ENCODE measurements at regions not wholly inside any gene's neighbourhood (a gene's known extent, or its start where the extent isn't known, plus 50 kb on each side); places are given as distances from the start of the nearest gene placed in this dataset.
"Not testable (repeated sequence)": the region's sequence is repeated elsewhere in the genome, so short reads cannot be mapped to it uniquely, and the experiment has no call there.

DNA sequence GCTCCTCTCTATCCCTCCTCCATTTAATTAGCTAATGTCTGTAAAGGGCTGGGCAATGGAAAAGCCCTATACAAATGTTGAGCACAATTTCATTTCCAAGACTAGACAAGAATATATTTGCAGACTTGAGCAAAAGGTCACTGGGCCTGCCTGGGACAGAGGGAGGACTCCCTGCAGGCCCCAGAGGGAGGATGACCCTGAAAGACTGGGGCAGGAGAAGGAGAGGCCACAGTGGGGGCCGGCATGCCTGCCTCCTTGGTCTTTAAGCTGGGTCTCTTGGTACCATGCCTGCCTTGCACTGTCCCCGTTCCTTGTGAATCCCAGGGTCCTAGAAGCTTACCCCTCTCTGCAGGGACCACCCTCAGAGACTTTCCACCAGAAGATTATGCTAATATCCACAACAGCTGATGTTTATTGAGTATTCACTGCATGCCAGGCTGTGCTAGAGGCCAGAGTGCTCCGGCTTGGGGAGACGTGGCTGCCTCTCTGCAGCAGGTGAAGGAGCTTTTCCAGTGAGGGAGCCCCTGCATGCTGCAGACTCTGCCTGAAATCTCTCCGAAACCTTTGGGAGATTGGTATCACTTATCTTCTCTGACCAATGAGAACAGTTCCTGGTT is 72.7 kb upstream of the HSPA9 start:
- DNase-seq (ENCODE audit: low read depth in 3 of 3) = no peak

DNA sequence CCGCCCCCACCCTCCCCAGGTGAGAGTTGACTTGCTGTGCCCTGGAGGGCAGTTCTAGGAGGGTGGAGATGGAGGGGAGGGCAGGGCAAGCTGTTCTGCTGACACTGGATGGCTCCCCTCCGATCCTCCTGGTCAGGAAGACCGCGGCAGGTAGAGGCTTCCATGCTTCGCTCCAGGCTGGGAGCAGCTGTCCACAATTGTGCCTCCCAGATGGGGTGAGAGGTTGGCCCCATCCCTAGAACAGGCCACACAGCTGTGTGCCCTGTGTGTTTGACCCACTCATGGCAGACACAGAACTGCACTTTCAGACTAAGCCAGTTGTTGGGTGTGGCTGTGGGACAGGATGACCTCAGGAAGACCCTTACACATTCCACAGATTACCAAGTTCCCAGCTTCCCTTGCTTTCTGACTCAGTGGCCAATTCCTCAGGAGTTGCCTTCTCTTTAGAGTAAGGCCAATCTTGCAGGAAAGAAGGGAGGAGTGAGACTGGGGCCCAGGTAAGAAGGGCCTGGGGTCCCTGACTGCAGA is 72.1 kb upstream of the HSPA9 start:
- DNase-seq (ENCODE audit: low read depth in 3 of 3) = no peak

GRCh38 chr5:138646671-138647070 is 71.5 kb upstream of the HSPA9 start:
- DNase-seq (ENCODE audit: low read depth in 3 of 3) = no peak

GRCh38 chr5:138645778-138646575 is 70.8 kb upstream of the HSPA9 start:
- DNase-seq (ENCODE audit: low read depth in 3 of 3) = no peak

DNA sequence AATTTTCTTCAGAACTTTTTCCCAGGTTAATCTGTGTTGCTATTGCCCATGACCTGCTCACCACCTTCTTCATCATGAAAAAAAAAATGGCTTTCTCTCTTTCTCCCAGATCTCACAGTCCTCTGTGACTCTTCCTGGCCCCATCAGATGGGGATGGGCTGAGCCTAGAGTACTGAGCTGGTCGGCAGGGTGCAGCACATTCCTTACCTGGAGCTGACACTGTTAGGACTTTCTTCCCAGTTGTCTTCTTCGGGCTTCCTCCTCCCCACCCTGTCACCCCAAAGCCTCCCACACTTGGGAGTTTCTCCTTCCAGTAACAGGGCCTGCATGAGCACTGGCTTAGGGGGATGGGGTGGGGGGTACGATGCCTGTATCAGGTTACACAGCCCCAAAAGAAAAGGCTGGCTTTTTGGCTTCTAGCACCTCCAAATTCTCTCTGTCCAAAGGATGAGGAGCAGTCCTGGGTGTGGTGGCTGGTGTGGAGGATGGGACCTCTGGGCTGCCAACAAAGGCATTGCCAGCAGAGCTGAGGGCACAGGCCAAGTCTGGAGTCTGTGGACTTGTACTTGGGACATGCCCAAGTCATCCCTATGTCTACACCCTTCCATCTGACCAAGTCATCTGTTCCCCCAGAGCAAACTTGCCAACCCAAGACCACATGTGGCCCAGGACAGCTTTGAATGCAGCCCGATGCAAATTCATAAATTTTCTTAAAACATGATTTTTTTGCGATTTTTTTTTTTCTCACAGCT is 68.0 kb upstream of the HSPA9 start:
- DNase-seq (ENCODE audit: low read depth in 3 of 3) = no peak

DNA sequence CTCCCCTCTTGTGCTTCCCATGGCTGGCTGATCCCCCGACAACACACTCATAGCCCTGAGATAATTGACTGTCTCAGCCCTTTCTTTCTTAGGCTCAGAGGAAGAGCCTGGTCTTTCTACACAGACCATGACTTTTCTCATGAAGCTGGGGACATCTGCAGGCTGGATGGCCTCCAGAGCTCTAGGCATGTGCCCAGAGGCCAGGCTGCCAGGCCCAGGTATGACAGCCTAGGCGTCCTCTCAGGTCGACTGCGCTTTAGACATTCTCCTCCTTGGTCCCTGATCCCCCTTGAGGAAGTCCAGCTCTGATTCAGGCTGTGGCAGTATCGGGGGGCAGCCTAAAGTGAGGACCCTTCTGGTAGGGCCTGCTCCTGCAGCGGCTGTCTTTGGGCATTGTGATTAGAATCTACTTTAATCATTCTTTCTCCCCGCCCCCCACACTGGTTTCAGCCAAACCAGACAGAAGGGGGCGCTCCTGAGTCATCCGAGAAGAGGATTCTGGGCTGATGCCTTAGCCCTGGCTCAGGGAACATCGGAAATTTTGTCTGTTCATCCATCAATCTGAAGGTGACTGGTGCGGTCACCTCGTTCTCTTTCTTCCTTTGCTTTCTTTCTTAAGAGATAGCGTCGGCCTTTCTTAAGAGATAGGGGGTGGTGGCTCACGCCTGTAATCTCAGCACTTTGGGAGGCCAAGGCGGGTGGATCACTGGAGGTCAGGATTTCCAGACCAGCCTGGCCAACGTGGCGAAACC is 66.5 kb upstream of the HSPA9 start:
- peak; percentile 66 to 84 (median 83) for DNase-seq (ENCODE audit: low read depth in 3 of 3)

DNA sequence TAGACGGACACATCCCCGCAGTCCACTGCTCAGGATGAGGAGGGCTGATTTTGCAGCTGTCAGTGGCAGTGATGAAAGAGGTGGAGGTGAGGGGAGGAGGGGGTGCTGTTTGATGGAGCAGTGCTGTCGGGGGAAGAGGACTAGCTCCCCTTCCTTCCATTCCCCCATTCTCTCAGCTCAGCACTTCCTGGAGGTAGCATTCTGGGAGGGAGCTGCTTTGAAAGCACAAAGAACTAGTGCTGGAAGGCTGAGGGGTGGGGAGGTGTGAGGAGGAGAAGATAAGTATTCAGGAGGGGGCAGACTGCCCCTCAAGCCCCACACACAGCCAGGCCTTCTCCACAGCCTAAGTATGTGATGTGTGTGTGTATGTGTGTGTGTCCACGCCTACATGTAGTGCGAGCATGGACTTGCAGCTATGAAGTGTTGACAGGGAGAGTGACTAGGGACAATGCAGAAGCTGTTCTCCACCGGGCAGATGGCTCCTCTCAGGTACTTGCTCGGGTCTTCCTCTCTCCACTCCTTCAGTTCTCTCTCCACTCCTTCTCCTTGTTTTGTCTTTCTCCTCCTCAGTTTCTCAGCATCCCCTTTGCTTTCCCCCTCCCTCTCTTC is 65.5 kb upstream of the HSPA9 start:
- DNase-seq (ENCODE audit: low read depth in 3 of 3) = no peak

DNA sequence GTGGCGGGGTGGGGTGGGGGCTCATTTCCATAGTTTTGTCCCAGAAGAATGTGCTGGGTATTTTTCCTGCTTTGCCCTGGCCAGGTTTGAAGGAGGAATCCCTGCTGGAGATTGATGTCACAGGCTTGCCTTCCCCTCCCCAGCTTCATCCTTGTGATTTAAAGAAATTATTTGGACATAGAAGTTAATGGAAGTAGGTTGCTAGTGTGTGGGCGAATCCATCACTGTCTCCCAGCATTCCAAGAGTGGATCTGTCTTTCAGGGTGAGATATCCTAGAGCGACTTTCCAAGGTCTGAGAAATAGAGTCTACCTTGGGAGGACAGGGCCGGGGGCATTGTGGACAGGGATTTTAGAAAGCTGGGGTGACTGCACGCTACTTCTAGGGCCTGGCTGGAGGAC is 64.9 kb upstream of the HSPA9 start:
- DNase-seq (ENCODE audit: low read depth in 3 of 3) = no peak

DNA sequence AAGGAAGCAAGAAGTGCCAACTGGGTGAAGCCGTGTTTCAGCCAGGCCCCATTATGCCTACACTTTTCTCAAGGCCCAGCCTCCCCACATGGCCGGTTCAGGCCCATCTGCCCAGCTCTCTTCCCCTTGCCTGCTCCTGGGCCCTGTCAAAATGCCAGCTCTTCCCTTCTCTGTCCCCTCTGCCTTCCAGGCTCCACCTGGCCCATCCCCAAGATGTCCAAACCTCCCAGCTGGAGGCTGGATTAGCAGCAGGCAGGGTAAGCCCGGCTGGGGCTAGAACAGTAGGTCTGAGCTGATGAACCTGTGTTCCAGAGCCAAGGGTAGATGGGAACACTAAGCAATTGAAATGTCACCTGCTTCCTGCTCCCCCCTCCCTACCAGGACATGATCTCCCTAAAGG is 64.1 kb upstream of the HSPA9 start:
- no peak for DNase-seq (ENCODE audit: low read depth in 3 of 3)

DNA sequence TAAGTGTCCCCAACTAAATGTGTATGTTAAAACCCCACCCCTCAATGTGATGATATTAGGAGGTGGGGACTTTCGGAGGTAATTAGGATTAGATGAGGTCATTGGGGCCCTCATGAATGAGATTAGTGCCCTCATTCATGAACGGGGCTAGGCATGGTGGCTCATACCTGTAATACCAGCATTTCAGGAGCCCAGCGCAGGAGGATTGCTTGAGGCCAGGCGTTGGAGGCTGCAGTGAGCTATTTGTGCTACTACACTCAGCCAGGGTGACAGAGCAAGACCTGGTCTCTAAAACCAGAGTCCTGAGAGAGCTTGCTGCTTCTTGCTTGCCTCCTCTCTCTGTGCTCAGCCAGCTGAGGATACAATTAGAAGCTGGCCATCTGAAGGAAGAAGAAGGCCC is 62.1 kb upstream of the HSPA9 start:
- no peak for DNase-seq (ENCODE audit: low read depth in 3 of 3)

GRCh38 chr5:138636398-138636944 is 61.3 kb upstream of the HSPA9 start:
- DNase-seq (ENCODE audit: low read depth in 3 of 3) = no peak

DNA sequence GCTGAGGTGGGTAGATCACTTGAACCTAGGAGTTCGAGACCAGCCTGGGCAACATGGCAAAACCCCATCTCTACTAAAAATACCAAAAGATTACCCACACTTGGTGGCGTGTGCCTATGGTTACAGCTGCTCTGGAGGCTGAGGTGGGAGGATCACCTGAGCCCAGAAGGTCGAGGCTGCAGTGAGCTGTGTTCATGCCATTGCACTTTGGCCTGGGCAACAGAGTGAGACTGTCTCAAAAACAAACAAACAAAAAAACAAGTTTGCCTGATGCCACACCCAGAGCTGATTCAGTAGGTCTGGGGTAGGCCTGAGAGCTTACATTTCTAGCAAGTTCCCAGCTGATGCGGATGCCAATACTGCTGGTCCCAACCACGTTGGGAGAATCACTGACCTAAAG is 60.5 kb upstream of the HSPA9 start:
- no peak for DNase-seq (ENCODE audit: low read depth in 3 of 3)

- no peak for DNase-seq (ENCODE audit: low read depth in 3 of 3)
These were observed 60.1 kb upstream of the HSPA9 start for GRCh38 chr5:138635265-138635664.

- DNase-seq (ENCODE audit: low read depth in 3 of 3) = not testable (repeated sequence)
These were observed 59.6 kb upstream of the HSPA9 start for GRCh38 chr5:138634804-138635203.

DNA sequence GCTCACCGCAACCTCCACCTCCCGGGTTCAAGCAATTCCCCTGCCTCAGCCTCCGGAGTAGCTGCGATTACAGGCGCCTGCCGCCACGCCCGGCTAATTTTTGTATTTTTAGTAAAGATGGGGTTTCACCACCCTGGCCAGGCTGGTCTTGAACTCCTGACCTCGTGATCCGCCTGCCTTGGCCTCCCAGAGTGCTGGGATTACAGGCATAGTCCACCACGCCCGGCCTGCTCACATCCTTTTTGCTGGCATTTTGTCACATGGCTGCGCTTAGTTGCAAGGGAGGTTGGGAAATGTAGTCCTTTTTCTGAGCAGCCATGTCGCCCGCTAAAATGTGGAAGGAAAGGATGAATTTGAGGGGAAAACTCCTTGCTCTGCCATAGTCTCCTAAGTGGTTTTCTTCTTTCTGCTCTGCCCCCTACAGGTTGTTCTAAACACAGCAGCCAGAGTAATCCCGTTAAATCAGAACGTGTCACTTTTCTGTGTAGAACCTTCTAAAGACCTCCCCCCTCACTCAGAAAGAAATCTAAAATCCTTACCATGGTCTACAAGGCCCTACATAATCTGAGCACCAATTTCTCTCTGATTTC is 57.8 kb upstream of the HSPA9 start:
- DNase-seq (ENCODE audit: low read depth in 3 of 3) = no peak

DNA sequence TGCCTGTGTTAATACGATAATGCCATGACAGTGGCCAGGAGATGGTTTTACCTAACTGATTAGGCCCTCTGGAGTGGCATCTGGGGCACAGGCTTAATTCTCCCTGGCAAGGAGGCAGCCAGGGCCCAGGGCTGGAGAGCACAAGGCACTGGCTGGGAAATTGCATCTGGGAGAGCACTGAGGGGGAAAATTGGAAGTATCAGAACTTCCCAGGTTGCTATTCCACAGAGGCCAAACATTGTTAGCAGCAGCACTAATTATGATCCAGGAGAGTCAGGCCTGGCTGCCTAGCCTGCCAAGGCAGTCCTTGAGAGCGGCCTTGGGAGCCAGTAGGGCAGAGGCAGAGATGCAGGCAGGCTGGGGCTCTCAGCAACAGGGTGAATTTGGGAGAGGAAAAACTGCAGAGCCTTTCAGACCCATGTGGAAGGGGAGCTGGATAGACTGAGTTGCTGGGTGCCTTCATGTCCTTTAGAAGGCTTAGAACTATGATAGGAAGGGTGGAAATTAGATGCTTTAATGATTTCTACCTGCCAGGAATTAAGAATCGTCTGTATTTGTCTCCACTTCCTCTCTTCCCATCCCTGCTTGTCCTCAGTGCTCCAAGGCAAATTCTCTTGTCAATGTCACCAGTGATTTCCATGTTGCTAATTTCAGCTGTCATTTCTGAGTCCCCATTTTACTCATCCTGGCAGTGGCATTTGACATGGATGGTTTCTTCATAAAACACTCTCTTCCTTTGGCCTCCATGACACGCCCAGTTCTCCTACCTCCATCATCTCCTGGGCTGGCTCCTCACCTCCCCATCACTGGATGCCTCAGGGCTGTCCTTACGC is 56.1 kb upstream of the HSPA9 start:
- DNase-seq (ENCODE audit: low read depth in 3 of 3) = no peak

DNA sequence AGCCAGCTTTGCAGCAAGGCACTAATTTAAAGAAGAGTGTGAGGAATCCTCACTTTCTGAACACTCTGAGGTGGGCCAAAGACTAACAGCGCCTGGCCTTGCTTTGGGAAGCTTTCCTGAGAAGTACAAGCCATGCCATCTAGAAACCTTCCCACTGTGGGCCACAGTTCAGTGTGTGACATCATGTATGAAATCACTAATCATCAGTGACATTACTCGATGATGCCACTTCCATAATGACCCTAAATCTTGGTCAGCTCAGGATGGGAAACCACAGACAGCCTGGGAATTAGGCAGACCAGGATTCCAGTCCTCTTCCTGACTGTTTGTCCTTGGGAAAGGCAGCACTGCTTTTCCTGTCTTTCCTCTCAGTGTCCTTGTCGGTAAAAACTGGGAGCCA is 54.2 kb upstream of the HSPA9 start:
- no peak for DNase-seq (ENCODE audit: low read depth in 3 of 3)

DNA sequence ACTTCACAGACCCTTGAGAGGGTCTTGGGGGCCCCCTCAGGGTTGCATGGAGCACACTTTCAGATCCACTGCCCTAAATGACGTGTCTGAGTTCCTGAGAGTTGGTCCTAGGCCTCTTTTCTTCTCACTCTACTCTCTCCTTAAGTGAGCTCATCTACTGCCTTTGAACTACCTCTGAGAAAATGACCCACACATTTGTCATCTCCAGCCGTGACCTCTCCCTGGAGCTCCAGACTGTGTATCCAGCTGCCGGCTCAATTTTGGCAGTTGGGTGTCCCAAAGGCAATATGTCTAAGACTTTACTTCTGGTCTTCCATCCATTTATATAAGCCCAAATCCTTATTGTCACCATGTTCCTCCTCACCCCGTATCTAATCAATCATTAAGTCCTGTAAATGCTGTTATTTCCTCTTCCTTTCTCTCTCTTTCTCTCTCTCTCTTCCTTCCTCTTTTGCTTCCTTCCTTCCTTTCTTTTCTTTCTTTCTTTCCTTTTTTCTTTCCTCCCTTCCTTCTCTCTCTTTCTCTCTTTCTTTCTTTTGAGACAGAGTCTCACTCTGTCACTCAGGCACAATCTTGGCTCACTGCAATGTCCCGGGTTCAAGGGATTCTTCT is 51.2 kb upstream of the HSPA9 start:
- no peak for DNase-seq (ENCODE audit: low read depth in 3 of 3)

- DNase-seq (ENCODE audit: low read depth in 3 of 3) = no peak
These were observed 49.9 kb upstream of the HSPA9 start for GRCh38 chr5:138625134-138625533.

Data from stimulated activated CD4-positive, alpha-beta T cell treated with anti-CD3 and anti-CD28 coated beads, TNF-alpha, amount 100 ng/mL, for 48 hours (primary cell).